K562 (cell line): ENCODE measurements at regions not wholly inside any gene's neighbourhood (a gene's known extent, or its start where the extent isn't known, plus 50 kb on each side); places are given as distances from the start of the nearest gene placed in this dataset.

ENCODE experiments used
- BHLHE40 ChIP-seq: IDR thresholded peaks from 2 replicates; pipeline ENCODE4 v1.6.1; 2011; ENCODE audit warnings: low read length, improper control_type of control experiment
- BRD4 ChIP-seq: fragments of 200-600 bp; sonication (generic); IDR thresholded peaks from 2 replicates; pipeline ENCODE4 v1.6.1; 2017; ENCODE audit warnings: inconsistent platforms
- CEBPB ChIP-seq: fragments of 450-650 bp; IDR thresholded peaks from 2 replicates; pipeline ENCODE4 v1.6.1; 2016; ENCODE audit warnings: missing genetic modification characterization, missing compliant biosample characterization
- CEBPG ChIP-seq, 3 experiments: fragments of 200-800 bp in 1 of 3; sonication (Bioruptor generic) in 1 of 3; sonication (generic) in 1 of 3; formaldehyde crosslinking in 1 of 3; IDR thresholded peaks in 2 of 3; conservative IDR thresholded peaks in 1 of 3; 2 replicates each; pipeline versions ENCODE4 v1.6.1 to v1.8.0; 2016 to 2022; ENCODE audit warnings: missing compliant biosample characterization in 2 of 3, missing genetic modification characterization in 2 of 3, mild to moderate bottlenecking in 1 of 3, missing genetic modification reagents in 1 of 3
- POLR2B ChIP-seq: fragments of 450-650 bp; IDR thresholded peaks from 2 replicates; pipeline ENCODE4 v1.6.1; 2018; ENCODE audit warnings: low read depth; ENCODE audit not compliant: partially characterized antibody
- REST ChIP-seq, 2 experiments: fragments of 450-650 bp; formaldehyde crosslinking in 1 of 2; IDR thresholded peaks; 2 replicates each; pipeline versions ENCODE4 v1.4.0 to v1.6.1; 2014 to 2020; ENCODE audit warnings: mild to moderate bottlenecking in 2 of 2, borderline replicate concordance in 1 of 2, low read depth in 1 of 2
- SIN3B ChIP-seq: fragments of 450-650 bp; IDR thresholded peaks from 2 replicates; pipeline ENCODE4 v1.6.1; 2017; ENCODE audit warnings: low read depth, mild to moderate bottlenecking, moderate library complexity
- SMC3 ChIP-seq: conservative IDR thresholded peaks from 2 replicates; pipeline ENCODE4 v1.6.1; 2011; ENCODE audit warnings: low read depth, low read length, improper control_type of control experiment; ENCODE audit not compliant: insufficient read depth
- SP1 ChIP-seq: sonication (generic); formaldehyde crosslinking; IDR thresholded peaks from 2 replicates; pipeline ENCODE4 v1.8.1; 2022; ENCODE audit warnings: mild to moderate bottlenecking, missing genetic modification reagents
- SP2 ChIP-seq: IDR thresholded peaks from 2 replicates; pipeline ENCODE4 v1.6.1; 2011; ENCODE audit warnings: mild to moderate bottlenecking, low read depth, low read length, moderate library complexity; ENCODE audit not compliant: poor library complexity, severe bottlenecking; ENCODE audit errors: extremely low read depth
- ZNF280A ChIP-seq: fragments of 450-650 bp; IDR thresholded peaks from 2 replicates; pipeline ENCODE4 v1.6.1; 2018; ENCODE audit warnings: mild to moderate bottlenecking, low read depth; ENCODE audit not compliant: partially characterized antibody
- ZNF584 ChIP-seq: fragments of 200-800 bp; sonication (Bioruptor generic); IDR thresholded peaks from 2 replicates; pipeline ENCODE4 v1.6.1; 2016; ENCODE audit warnings: low read depth, mild to moderate bottlenecking, missing genetic modification characterization, missing compliant biosample characterization

- peak; percentile 50 for TF ChIP-seq REST (IDR thresholded peaks at IDR 0.05; ENCODE audit: borderline replicate concordance)
- no peak for TF ChIP-seq REST (CRISPR knock-in tag; IDR thresholded peaks at IDR 0.05; ENCODE audit: low read depth)
- no peak for TF ChIP-seq BHLHE40
- no peak for TF ChIP-seq SMC3
- TF ChIP-seq CEBPB, result no peak
- TF ChIP-seq ZNF280A, result no peak
- TF ChIP-seq ZNF584 (CRISPR knock-in tag), result peak; percentile 52; the same call in 1 of the 2 replicates
- no peak for TF ChIP-seq SP2
- no peak for TF ChIP-seq SIN3B
- TF ChIP-seq CEBPG (CRISPR knock-in tag; IDR thresholded peaks at IDR 0.05), result no peak
- peak; percentile 9 to 56; a peak in 1 of 4 replicates for TF ChIP-seq CEBPG (tag; conservative IDR thresholded peaks at IDR 0.05 in 1 of 2, IDR thresholded peaks at IDR 0.05 in 1 of 2)
- no peak for TF ChIP-seq BRD4
- TF ChIP-seq POLR2B, result no peak
- TF ChIP-seq SP1 (CRISPR knock-in tag), result no peak
Observed at GRCh38 chr22:27238935-27239510, 562.5 kb downstream of the MN1 start (continued).
